ENCODE measurements at regions not wholly inside any gene's neighbourhood (a gene's known extent, or its start where the extent isn't known, plus 50 kb on each side); places are given as distances from the start of the nearest gene placed in this dataset.

- Histone ChIP-seq H3K4me1 (ENCODE audit: control insufficient read depth in 2 of 2, insufficient read depth in 2 of 2, low read length in 2 of 2) (no peaks in the 10 kb centered on the region), H3K9ac (ENCODE audit: low read length) (no peak overlapping the region), H3K27me3 (replicated peaks in 1 of 4; ENCODE audit: control extremely low read depth in 1 of 4, control insufficient read depth in 3 of 4, insufficient read depth in 4 of 4, low read length in 3 of 4) (no peaks in the 10 kb centered on the region), H4K20me1 (ENCODE audit: control insufficient read depth, insufficient read depth, low read length, poor library complexity, severe bottlenecking) (no peaks in the 10 kb centered on the region), H3K4me3 (ENCODE audit: control extremely low read depth in 1 of 5, extremely low read depth in 1 of 5, insufficient read depth in 1 of 5, low read depth in 2 of 5, low read length in 4 of 5) (no peak overlapping the region), H2AFZ (ENCODE audit: insufficient read depth, low read depth, low read length, poor library complexity, severe bottlenecking) (no peak overlapping the region), H3K4me2 (replicated peaks; ENCODE audit: low read depth, low read length, poor library complexity, severe bottlenecking) (no peak overlapping the region), H3K36me3 (replicated peaks in 1 of 2; ENCODE audit: control extremely low read depth in 1 of 2, control insufficient read depth in 1 of 2, extremely low read depth in 1 of 2, insufficient read depth in 2 of 2, low read length in 1 of 2) (no peaks in the 10 kb centered on the region), H3K27ac (ENCODE audit: low read length in 2 of 2) (no peak overlapping the region), H3K9me3 (ENCODE audit: control extremely low read depth in 1 of 3, control insufficient read depth in 2 of 3, insufficient read depth in 1 of 3, low read length in 2 of 3) (no peaks in the 10 kb centered on the region), H3K79me2 (ENCODE audit: control insufficient read depth, insufficient read depth, low read length) (no peaks in the 10 kb centered on the region)
- H3K4me3 Mint-ChIP-seq = no peak overlapping the region
- H3K27me3 Mint-ChIP-seq = no peaks in the 10 kb centered on the region
- TF ChIP-seq CTCF (IDR thresholded peaks at IDR 0.05) (no peak), EZH2 (IDR thresholded peaks at IDR 0.05; ENCODE audit: borderline replicate concordance, insufficient read depth, low read depth, low read length, poor library complexity, severe bottlenecking) (no peak)
- intact Hi-C loops (cut with micrococcal nuclease) = no loop called here
- H3K4me1 Mint-ChIP-seq = no peaks in the 10 kb centered on the region
- no peaks in the 10 kb centered on the region for H3K9me3 Mint-ChIP-seq (ENCODE audit: insufficient read depth)
- WGBS (ENCODE audit: insufficient coverage) = 85% methylated on average over 4 of the region's 4 CpGs
- ChIA-PET CTCF (no interaction called here), POLR2A (no interaction called here)
- no peak overlapping the region for H3K27ac Mint-ChIP-seq
- ATAC-seq (ENCODE audit: low read depth) = no peak
- DNase-seq = no peak
Observed at GRCh38 chr4:89610236-89610635, 226.7 kb downstream of the SNCA start.

GRCh38 chr4:89609756-89610155 lies 227.2 kb downstream of the SNCA start:
- Mint-ChIP-seq H3K4me3 (no peak overlapping the region), H3K9me3 (ENCODE audit: insufficient read depth) (no peaks in the 10 kb centered on the region), H3K27me3 (no peaks in the 10 kb centered on the region), H3K27ac (no peak overlapping the region), H3K4me1 (no peaks in the 10 kb centered on the region)
- DNase-seq (no peak), ATAC-seq (ENCODE audit: low read depth) (no peak)
- WGBS (ENCODE audit: insufficient coverage) = 88% methylated on average over 1 of the region's 5 CpGs
- H3K27me3 ChIP-seq (replicated peaks in 1 of 4; ENCODE audit: control extremely low read depth in 1 of 4, control insufficient read depth in 3 of 4, insufficient read depth in 4 of 4, low read length in 3 of 4) = no peaks in the 10 kb centered on the region
- H4K20me1 ChIP-seq (ENCODE audit: control insufficient read depth, insufficient read depth, low read length, poor library complexity, severe bottlenecking) = no peaks in the 10 kb centered on the region
- H3K36me3 ChIP-seq (replicated peaks in 1 of 2; ENCODE audit: control extremely low read depth in 1 of 2, control insufficient read depth in 1 of 2, extremely low read depth in 1 of 2, insufficient read depth in 2 of 2, low read length in 1 of 2) = no peaks in the 10 kb centered on the region
- H3K9ac ChIP-seq (ENCODE audit: low read length) = no peak overlapping the region
- intact Hi-C loops (cut with micrococcal nuclease) = no loop called here
- H3K9me3 ChIP-seq (ENCODE audit: control extremely low read depth in 1 of 3, control insufficient read depth in 2 of 3, insufficient read depth in 1 of 3, low read length in 2 of 3) = no peaks in the 10 kb centered on the region
- CTCF ChIA-PET = interaction anchor here (0.6 kb wide), 1 partner anchor 10 kb away, joined by 3 read pairs; no protein-coding TSS in a partner anchor
- no peaks in the 10 kb centered on the region for H3K4me1 ChIP-seq (ENCODE audit: control insufficient read depth in 2 of 2, insufficient read depth in 2 of 2, low read length in 2 of 2)
- no peak overlapping the region for H2AFZ ChIP-seq (ENCODE audit: insufficient read depth, low read depth, low read length, poor library complexity, severe bottlenecking)
- POLR2A ChIA-PET = no interaction called here
- H3K4me3 ChIP-seq (ENCODE audit: control extremely low read depth in 1 of 5, extremely low read depth in 1 of 5, insufficient read depth in 1 of 5, low read depth in 2 of 5, low read length in 4 of 5) = no peak overlapping the region
- H3K79me2 ChIP-seq (ENCODE audit: control insufficient read depth, insufficient read depth, low read length) = no peaks in the 10 kb centered on the region
- TF ChIP-seq CTCF (IDR thresholded peaks at IDR 0.05) = no peak
- no peak for TF ChIP-seq EZH2 (IDR thresholded peaks at IDR 0.05; ENCODE audit: borderline replicate concordance, insufficient read depth, low read depth, low read length, poor library complexity, severe bottlenecking)
- no peak overlapping the region for H3K27ac ChIP-seq (ENCODE audit: low read length in 2 of 2)
- no peak overlapping the region for H3K4me2 ChIP-seq (replicated peaks; ENCODE audit: low read depth, low read length, poor library complexity, severe bottlenecking)
